H1 (cell line): ENCODE measurements at regions not wholly inside any gene's neighbourhood (a gene's known extent, or its start where the extent isn't known, plus 50 kb on each side); places are given as distances from the start of the nearest gene placed in this dataset.

ENCODE experiments used
- CTCF ChIA-PET: fragments of 300-600 bp; sonication (Branson Sonifier 250); formaldehyde crosslinking; loops from one replicate; lab custom pipeline; 2021; ENCODE audit not compliant: partially characterized antibody; lab: Charles Lee
- POLR2A ChIA-PET: fragments of 300-600 bp; sonication (Branson Sonifier 250); formaldehyde crosslinking; loops from one replicate; lab custom pipeline; 2021; ENCODE audit warnings: inconsistent platforms; ENCODE audit not compliant: partially characterized antibody; lab: Charles Lee
- DNase-seq, 2 experiments: peaks; one replicate each; pipeline versions ENCODE4 v3.0.0 to v3.0.0-alpha.2; 2010 to 2022; ENCODE audit warnings: low spot score in 2 of 2, low read depth in 1 of 2, mixed read lengths in 1 of 2
- FAIRE-seq: peaks from 2 replicates; lab custom pipeline; 2011; peaks lifted over from hg19 to GRCh38; lab: Jason Lieb, UNC
- H2AFZ ChIP-seq: 2 replicates; pipeline ENCODE4 v1.8.1; 2012; ENCODE audit warnings: low read length, inconsistent platforms
- H2AK5ac ChIP-seq: 2 replicates; pipeline ENCODE4 v1.6.1; 2013; ENCODE audit warnings: low read depth, low read length
- H2BK120ac ChIP-seq: replicated peaks from 2 replicates; pipeline ENCODE3; 2013; ENCODE audit warnings: low read depth, low read length, inconsistent platforms
- H2BK12ac ChIP-seq: 2 replicates; pipeline ENCODE4 v1.6.1; 2013; ENCODE audit warnings: low read depth, low read length
- H2BK15ac ChIP-seq: 2 replicates; pipeline ENCODE4 v1.6.1; 2013; ENCODE audit warnings: low read length
- H2BK20ac ChIP-seq: 2 replicates; pipeline ENCODE4 v1.6.1; 2013; ENCODE audit warnings: low read length
- H2BK5ac ChIP-seq: 2 replicates; pipeline ENCODE4 v1.6.1; 2013; ENCODE audit warnings: low read depth, low read length
- H3K14ac ChIP-seq: 2 replicates; pipeline ENCODE4 v1.6.1; 2013; ENCODE audit warnings: inconsistent platforms; ENCODE audit not compliant: insufficient read length
- H3K18ac ChIP-seq: 2 replicates; pipeline ENCODE4 v1.6.1; 2013; ENCODE audit warnings: low read length; ENCODE audit errors: extremely low read depth
- H3K23ac ChIP-seq: 2 replicates; pipeline ENCODE4 v1.6.1; 2013; ENCODE audit warnings: inconsistent platforms; ENCODE audit not compliant: insufficient read length
- H3K23me2 ChIP-seq: 2 replicates; pipeline ENCODE4 v1.6.1; 2013; ENCODE audit warnings: low read depth, low read length
- H3K27ac ChIP-seq: 2 replicates; pipeline ENCODE4 v1.6.1; 2011; ENCODE audit warnings: low read depth, low read length, inconsistent platforms
- H3K27me3 ChIP-seq, 4 experiments: replicated peaks in 1 of 4; 1 replicate in 1 of 4; 2 replicates in 3 of 4; pipeline versions ENCODE4 v1.6.1 to v1.8.1; 2011 to 2013; ENCODE audit warnings: low read length in 3 of 4, mild to moderate bottlenecking in 3 of 4, inconsistent platforms in 2 of 4, mixed read lengths in 2 of 4, moderate library complexity in 1 of 4; ENCODE audit not compliant: control insufficient read depth in 3 of 4, insufficient read depth in 3 of 4; ENCODE audit errors: extremely low read depth in 1 of 4
- H3K36me3 ChIP-seq, 4 experiments: 2 replicates each; pipeline versions ENCODE4 v1.6.1 to v1.8.1; 2011 to 2013; ENCODE audit warnings: mild to moderate bottlenecking in 4 of 4, low read length in 3 of 4, moderate library complexity in 2 of 4, control low read depth in 1 of 4, inconsistent platforms in 1 of 4; ENCODE audit not compliant: insufficient read depth in 4 of 4, control insufficient read depth in 2 of 4
- H3K4ac ChIP-seq: replicated peaks from 2 replicates; pipeline ENCODE3; 2013; ENCODE audit warnings: low read length, low read depth, mixed read lengths, inconsistent platforms; ENCODE audit not compliant: insufficient read length
- H3K4me1 ChIP-seq, 4 experiments: replicated peaks in 1 of 4; 1 replicate in 1 of 4; 2 replicates in 3 of 4; pipeline versions ENCODE4 v1.6.1 to v1.8.1; 2011 to 2013; ENCODE audit warnings: low read length in 3 of 4, inconsistent platforms in 2 of 4, mixed read lengths in 1 of 4; ENCODE audit not compliant: insufficient read depth in 4 of 4, control insufficient read depth in 3 of 4
- H3K4me2 ChIP-seq, 2 experiments: 2 replicates each; pipeline versions ENCODE4 v1.6.1 to v1.8.1; 2011 to 2013; ENCODE audit warnings: low read depth in 2 of 2, low read length in 2 of 2, control low read depth in 1 of 2, inconsistent platforms in 1 of 2, mild to moderate bottlenecking in 1 of 2; ENCODE audit not compliant: insufficient read depth in 1 of 2
- H3K4me3 ChIP-seq, 4 experiments: fragments of 200-600, 300-600 bp in 1 of 4; sonication (generic), shearing (Covaris generic), sonication (Bioruptor Twin) in 1 of 4; 2 replicates each; pipeline versions ENCODE4 v1.5.1 to v1.8.1; 2011 to 2016; ENCODE audit warnings: low read length in 4 of 4, low read depth in 3 of 4, control low read depth in 2 of 4, inconsistent platforms in 2 of 4, mild to moderate bottlenecking in 2 of 4, mixed read lengths in 1 of 4, moderate library complexity in 1 of 4; ENCODE audit not compliant: insufficient read depth in 2 of 4; ENCODE audit errors: extremely low read depth in 1 of 4
- H3K56ac ChIP-seq: replicated peaks from 2 replicates; pipeline ENCODE3; 2013; ENCODE audit warnings: low read depth, mild to moderate bottlenecking, mixed read lengths, low read length, inconsistent platforms; ENCODE audit not compliant: insufficient read length
- H3K79me1 ChIP-seq: 2 replicates; pipeline ENCODE4 v1.6.1; 2013; ENCODE audit warnings: low read depth, low read length, control low read depth
- H3K79me2 ChIP-seq, 2 experiments: 2 replicates each; pipeline versions ENCODE4 v1.6.1 to v1.8.1; 2012 to 2013; ENCODE audit warnings: low read length in 2 of 2, mild to moderate bottlenecking in 2 of 2, inconsistent platforms in 1 of 2; ENCODE audit not compliant: insufficient read depth in 2 of 2, control insufficient read depth in 1 of 2
- H3K9ac ChIP-seq, 4 experiments: replicated peaks in 1 of 4; 1 replicate in 1 of 4; 2 replicates in 3 of 4; pipeline versions ENCODE4 v1.6.1 to v1.8.1; 2011 to 2013; ENCODE audit warnings: low read depth in 3 of 4, low read length in 3 of 4, control low read depth in 2 of 4, mild to moderate bottlenecking in 2 of 4, moderate library complexity in 2 of 4, inconsistent platforms in 1 of 4; ENCODE audit errors: extremely low read depth in 1 of 4
- H3K9me3 ChIP-seq, 2 experiments: 2 replicates each; pipeline versions ENCODE4 v1.6.1 to v1.8.1; 2012 to 2013; ENCODE audit warnings: mild to moderate bottlenecking in 2 of 2, moderate library complexity in 2 of 2, control low read depth in 1 of 2, inconsistent platforms in 1 of 2, low read depth in 1 of 2, low read length in 1 of 2, mixed read lengths in 1 of 2; ENCODE audit not compliant: insufficient read depth in 2 of 2
- H4K20me1 ChIP-seq, 2 experiments: replicated peaks in 1 of 2; 2 replicates each; pipeline versions ENCODE3 to v1.8.1; 2011 to 2013; ENCODE audit warnings: inconsistent platforms in 2 of 2, low read length in 2 of 2, mild to moderate bottlenecking in 1 of 2; ENCODE audit not compliant: insufficient read depth in 2 of 2, control insufficient read depth in 1 of 2
- H4K5ac ChIP-seq: 2 replicates; pipeline ENCODE4 v1.6.1; 2013; ENCODE audit warnings: low read length, low read depth, mixed read lengths, inconsistent platforms; ENCODE audit not compliant: insufficient read length
- H4K8ac ChIP-seq: 2 replicates; pipeline ENCODE4 v1.8.0; 2013; ENCODE audit warnings: mild to moderate bottlenecking, moderate library complexity, low read length, inconsistent platforms; ENCODE audit not compliant: insufficient read depth; ENCODE audit errors: extremely low read depth
- H4K91ac ChIP-seq: replicated peaks from 2 replicates; pipeline ENCODE3; 2013; ENCODE audit warnings: low read length, mixed read lengths, inconsistent platforms; ENCODE audit not compliant: insufficient read length
- NANOG ChIP-seq: IDR thresholded peaks from 2 replicates; pipeline ENCODE4 v1.6.1; 2011; ENCODE audit warnings: low read length, low read depth, mild to moderate bottlenecking, inconsistent platforms; ENCODE audit not compliant: insufficient read depth, poor library complexity, severe bottlenecking
- WGBS, 2 experiments: shearing (Covaris generic) in 1 of 2; methylation state at CpG; one replicate each; pipeline versions ENCODE4 v1.1.6 to v1.1.7; 2013 to 2015; ENCODE audit warnings: low lambda C conversion rate in 2 of 2, mixed read lengths in 2 of 2, inconsistent platforms in 1 of 2, low coverage in 1 of 2, missing lambda C conversion rate in 1 of 2; ENCODE audit not compliant: insufficient replicate concordance in 2 of 2, insufficient coverage in 1 of 2, insufficient read length in 1 of 2; ENCODE audit errors: extremely low coverage in 1 of 2, missing lambda C conversion rate in 1 of 2; 5-methylcytosine and 5-hydroxymethylcytosine counted together

DNA sequence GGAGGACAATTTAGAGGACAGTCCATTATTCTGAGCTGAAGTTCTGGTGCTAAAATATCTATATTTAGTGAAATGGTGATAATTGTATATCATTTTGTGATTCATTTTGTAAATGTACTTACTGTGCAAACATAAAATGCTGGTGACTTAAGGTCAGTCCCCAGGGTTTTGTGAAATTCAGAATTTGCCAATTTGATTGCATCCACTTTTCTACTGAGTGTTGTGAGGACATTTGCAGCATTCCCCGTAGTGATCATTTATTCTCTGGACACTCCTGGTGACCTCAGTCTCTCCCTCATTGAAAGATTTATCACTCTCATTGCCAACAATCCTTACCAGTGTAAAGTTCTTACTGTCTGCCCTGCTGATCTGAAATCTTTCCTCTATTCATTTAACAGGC is 98.2 kb downstream of the SOCS6 start:
- ChIA-PET POLR2A (no interaction called here), CTCF (interaction anchor here (1.1 kb wide), 1 partner anchor 1541 kb away, joined by 4 read pairs; no protein-coding TSS in a partner anchor)
- Histone ChIP-seq H2BK120ac (no peak overlapping the region), H3K27me3 (no peaks in the 10 kb centered on the region), H4K91ac (no peak overlapping the region), H2AK5ac (no peak overlapping the region), H2BK5ac (no peak overlapping the region), H2BK20ac (no peak overlapping the region), H3K23me2 (no peaks in the 10 kb centered on the region), H3K4me3 (no peak overlapping the region), H3K56ac (no peak overlapping the region), H3K9ac (no peak overlapping the region), H3K27ac (no peak overlapping the region), H2AFZ (no peak overlapping the region), H3K23ac (no peak overlapping the region), H3K4ac (no peak overlapping the region), H3K18ac (no peak overlapping the region), H3K79me2 (no peaks in the 10 kb centered on the region), H3K9me3 (no peaks in the 10 kb centered on the region), H2BK15ac (no peak overlapping the region), H4K5ac (no peak overlapping the region), H3K79me1 (no peaks in the 10 kb centered on the region), H2BK12ac (no peak overlapping the region), H4K8ac (no peak overlapping the region), H3K4me2 (no peak overlapping the region), H3K4me1 (no peaks in the 10 kb centered on the region), H3K14ac (no peak overlapping the region), H3K36me3 (no peaks in the 10 kb centered on the region), H4K20me1 (no peaks in the 10 kb centered on the region)
- 90% methylated on average over 1 of the region's 1 CpG; no CpG with 5 or more reads in 1 of the 2 experiments for WGBS, 2 experiments
- no peak for FAIRE-seq
- no peak for TF ChIP-seq NANOG
- no peak for DNase-seq
